ENCODE measurements at regions not wholly inside any gene's neighbourhood (a gene's known extent, or its start where the extent isn't known, plus 50 kb on each side); places are given as distances from the start of the nearest gene placed in this dataset.
"Not testable (repeated sequence)": the region's sequence is repeated elsewhere in the genome, so short reads cannot be mapped to it uniquely, and the experiment has no call there.

GRCh38 chr3:195983880-195984279, 75.5 kb upstream of the TNK2 start:
- H3K4me2 ChIP-seq (ENCODE audit: low read length); H3K9me3 ChIP-seq (ENCODE audit: control insufficient read depth, insufficient read depth, low read length); H3K4me3 ChIP-seq (ENCODE audit: low read length); H3K9me2 ChIP-seq (replicated peaks; ENCODE audit: control insufficient read depth, low read length); H3K27me3 ChIP-seq (ENCODE audit: control insufficient read depth, low read length); H3K27ac ChIP-seq (ENCODE audit: low read depth, low read length); H3F3A ChIP-seq (ENCODE audit: control insufficient read depth, insufficient read depth); H3K36me3 ChIP-seq (ENCODE audit: control insufficient read depth, low read length); H4K20me1 ChIP-seq (ENCODE audit: control insufficient read depth, insufficient read depth, low read depth, low read length); H3K4me1 ChIP-seq (ENCODE audit: control insufficient read depth, low read length); H3K79me2 ChIP-seq (ENCODE audit: control insufficient read depth, low read length): not testable (repeated sequence)

GRCh38 chr3:195982754-195983153, 74.4 kb upstream of the TNK2 start:
- not testable (repeated sequence) for H3K4me3 ChIP-seq (ENCODE audit: low read length); H3F3A ChIP-seq (ENCODE audit: control insufficient read depth, insufficient read depth); H3K27me3 ChIP-seq (ENCODE audit: control insufficient read depth, low read length); H3K36me3 ChIP-seq (ENCODE audit: control insufficient read depth, low read length); H3K79me2 ChIP-seq (ENCODE audit: control insufficient read depth, low read length); H3K27ac ChIP-seq (ENCODE audit: low read depth, low read length); H3K4me1 ChIP-seq (ENCODE audit: control insufficient read depth, low read length); H4K20me1 ChIP-seq (ENCODE audit: control insufficient read depth, insufficient read depth, low read depth, low read length); H3K9me3 ChIP-seq (ENCODE audit: control insufficient read depth, insufficient read depth, low read length); H3K9me2 ChIP-seq (replicated peaks; ENCODE audit: control insufficient read depth, low read length); H3K4me2 ChIP-seq (ENCODE audit: low read length)

- H4K20me1 ChIP-seq (ENCODE audit: control insufficient read depth, insufficient read depth, low read depth, low read length); H3K4me3 ChIP-seq (ENCODE audit: low read length); H3K27me3 ChIP-seq (ENCODE audit: control insufficient read depth, low read length); H3K27ac ChIP-seq (ENCODE audit: low read depth, low read length); H3F3A ChIP-seq (ENCODE audit: control insufficient read depth, insufficient read depth); H3K4me2 ChIP-seq (ENCODE audit: low read length); H3K9me2 ChIP-seq (replicated peaks; ENCODE audit: control insufficient read depth, low read length); H3K36me3 ChIP-seq (ENCODE audit: control insufficient read depth, low read length); H3K4me1 ChIP-seq (ENCODE audit: control insufficient read depth, low read length); H3K9me3 ChIP-seq (ENCODE audit: control insufficient read depth, insufficient read depth, low read length); H3K79me2 ChIP-seq (ENCODE audit: control insufficient read depth, low read length): not testable (repeated sequence)
Observed at GRCh38 chr3:195981778-195982177, 73.4 kb upstream of the TNK2 start.

- not testable (repeated sequence) for H3K27ac ChIP-seq (ENCODE audit: low read depth, low read length); H3K9me2 ChIP-seq (replicated peaks; ENCODE audit: control insufficient read depth, low read length); H3K9me3 ChIP-seq (ENCODE audit: control insufficient read depth, insufficient read depth, low read length); H3K4me3 ChIP-seq (ENCODE audit: low read length); H3K79me2 ChIP-seq (ENCODE audit: control insufficient read depth, low read length); H3K4me2 ChIP-seq (ENCODE audit: low read length); H3F3A ChIP-seq (ENCODE audit: control insufficient read depth, insufficient read depth); H4K20me1 ChIP-seq (ENCODE audit: control insufficient read depth, insufficient read depth, low read depth, low read length); H3K36me3 ChIP-seq (ENCODE audit: control insufficient read depth, low read length); H3K4me1 ChIP-seq (ENCODE audit: control insufficient read depth, low read length); H3K27me3 ChIP-seq (ENCODE audit: control insufficient read depth, low read length)
Observed at GRCh38 chr3:195979877-195980276, 71.5 kb upstream of the TNK2 start.

GRCh38 chr3:195978585-195978984, 70.2 kb upstream of the TNK2 start:
- not testable (repeated sequence) for H3K4me2 ChIP-seq (ENCODE audit: low read length); H3K36me3 ChIP-seq (ENCODE audit: control insufficient read depth, low read length); H3K79me2 ChIP-seq (ENCODE audit: control insufficient read depth, low read length); H3K27me3 ChIP-seq (ENCODE audit: control insufficient read depth, low read length); H3K4me3 ChIP-seq (ENCODE audit: low read length); H3K9me3 ChIP-seq (ENCODE audit: control insufficient read depth, insufficient read depth, low read length); H4K20me1 ChIP-seq (ENCODE audit: control insufficient read depth, insufficient read depth, low read depth, low read length); H3F3A ChIP-seq (ENCODE audit: control insufficient read depth, insufficient read depth); H3K27ac ChIP-seq (ENCODE audit: low read depth, low read length); H3K4me1 ChIP-seq (ENCODE audit: control insufficient read depth, low read length); H3K9me2 ChIP-seq (replicated peaks; ENCODE audit: control insufficient read depth, low read length)

- H3K4me1 ChIP-seq (ENCODE audit: control insufficient read depth, low read length); H4K20me1 ChIP-seq (ENCODE audit: control insufficient read depth, insufficient read depth, low read depth, low read length); H3K27ac ChIP-seq (ENCODE audit: low read depth, low read length); H3K36me3 ChIP-seq (ENCODE audit: control insufficient read depth, low read length); H3K27me3 ChIP-seq (ENCODE audit: control insufficient read depth, low read length); H3K9me3 ChIP-seq (ENCODE audit: control insufficient read depth, insufficient read depth, low read length); H3F3A ChIP-seq (ENCODE audit: control insufficient read depth, insufficient read depth); H3K4me3 ChIP-seq (ENCODE audit: low read length); H3K9me2 ChIP-seq (replicated peaks; ENCODE audit: control insufficient read depth, low read length); H3K79me2 ChIP-seq (ENCODE audit: control insufficient read depth, low read length); H3K4me2 ChIP-seq (ENCODE audit: low read length): not testable (repeated sequence)
Observed at GRCh38 chr3:195976876-195977275, 68.5 kb upstream of the TNK2 start.

- H3K79me2 ChIP-seq (ENCODE audit: control insufficient read depth, low read length); H3K4me2 ChIP-seq (ENCODE audit: low read length); H3K4me1 ChIP-seq (ENCODE audit: control insufficient read depth, low read length); H3K9me3 ChIP-seq (ENCODE audit: control insufficient read depth, insufficient read depth, low read length); H4K20me1 ChIP-seq (ENCODE audit: control insufficient read depth, insufficient read depth, low read depth, low read length); H3K4me3 ChIP-seq (ENCODE audit: low read length); H3K9me2 ChIP-seq (replicated peaks; ENCODE audit: control insufficient read depth, low read length); H3K27ac ChIP-seq (ENCODE audit: low read depth, low read length); H3F3A ChIP-seq (ENCODE audit: control insufficient read depth, insufficient read depth); H3K27me3 ChIP-seq (ENCODE audit: control insufficient read depth, low read length): not testable (repeated sequence)
- H3K36me3 ChIP-seq (ENCODE audit: control insufficient read depth, low read length), result peaks cover 16% of the 10 kb centered on the region
Observed at GRCh38 chr3:195974281-195974680, 65.9 kb upstream of the TNK2 start.

GRCh38 chr3:195970873-195971272, 62.5 kb upstream of the TNK2 start:
- H3K9me3 ChIP-seq (ENCODE audit: control insufficient read depth, insufficient read depth, low read length); H4K20me1 ChIP-seq (ENCODE audit: control insufficient read depth, insufficient read depth, low read depth, low read length); H3K4me3 ChIP-seq (ENCODE audit: low read length); H3K27ac ChIP-seq (ENCODE audit: low read depth, low read length); H3F3A ChIP-seq (ENCODE audit: control insufficient read depth, insufficient read depth); H3K4me1 ChIP-seq (ENCODE audit: control insufficient read depth, low read length); H3K9me2 ChIP-seq (replicated peaks; ENCODE audit: control insufficient read depth, low read length); H3K4me2 ChIP-seq (ENCODE audit: low read length); H3K79me2 ChIP-seq (ENCODE audit: control insufficient read depth, low read length); H3K27me3 ChIP-seq (ENCODE audit: control insufficient read depth, low read length): not testable (repeated sequence)
- peaks cover 14% of the 10 kb centered on the region for H3K36me3 ChIP-seq (ENCODE audit: control insufficient read depth, low read length)
